ENCODE measurements at regions not wholly inside any gene's neighbourhood (a gene's known extent, or its start where the extent isn't known, plus 50 kb on each side); places are given as distances from the start of the nearest gene placed in this dataset.

GRCh38 chr3:104519068-104519467, 847.6 kb upstream of the ALCAM start:
- Histone ChIP-seq H3K4me1 (ENCODE audit: low read depth) (no peaks in the 10 kb centered on the region), H3K4me3 (no peak overlapping the region), H3K36me3 (ENCODE audit: low read depth) (no peaks in the 10 kb centered on the region), H3K9me3 (no peaks in the 10 kb centered on the region)
- no peak for TF ChIP-seq CTCF (IDR thresholded peaks at IDR 0.05)
- DNase-seq: no peak
- no peak for ATAC-seq
- intact Hi-C loops (cut with DNase I, micrococcal nuclease): no loop called here

- DNase-seq (no peak), ATAC-seq (no peak)
- Histone ChIP-seq H3K36me3 (ENCODE audit: low read depth) (no peaks in the 10 kb centered on the region), H3K4me3 (no peak overlapping the region), H3K9me3 (no peaks in the 10 kb centered on the region), H3K4me1 (ENCODE audit: low read depth) (no peaks in the 10 kb centered on the region)
- intact Hi-C loops (cut with DNase I, micrococcal nuclease): no loop called here
- no peak for TF ChIP-seq CTCF (IDR thresholded peaks at IDR 0.05)
These were observed 847.1 kb upstream of the ALCAM start for GRCh38 chr3:104519468-104520227.

- DNase-seq (no peak), ATAC-seq (peak; percentile 44)
- Histone ChIP-seq H3K9me3 (no peaks in the 10 kb centered on the region), H3K4me3 (no peak overlapping the region), H3K36me3 (ENCODE audit: low read depth) (no peaks in the 10 kb centered on the region), H3K4me1 (ENCODE audit: low read depth) (no peaks in the 10 kb centered on the region)
- no peak for TF ChIP-seq CTCF (IDR thresholded peaks at IDR 0.05)
- intact Hi-C loops (cut with DNase I, micrococcal nuclease): no loop called here
These were observed 846.5 kb upstream of the ALCAM start for GRCh38 chr3:104520228-104520655.

GRCh38 chr3:104521606-104522336, 844.9 kb upstream of the ALCAM start:
- intact Hi-C loops (cut with DNase I, micrococcal nuclease): no loop called here
- H3K4me1 ChIP-seq (ENCODE audit: low read depth): no peaks in the 10 kb centered on the region
- TF ChIP-seq CTCF (IDR thresholded peaks at IDR 0.05): no peak
- peak; percentile 33 for ATAC-seq
- DNase-seq: peak in 2 of 3 donors; percentile 15 to 58
- no peaks in the 10 kb centered on the region for H3K9me3 ChIP-seq
- H3K36me3 ChIP-seq (ENCODE audit: low read depth): no peaks in the 10 kb centered on the region
- no peak overlapping the region for H3K4me3 ChIP-seq

- no peak for TF ChIP-seq CTCF (IDR thresholded peaks at IDR 0.05)
- no peaks in the 10 kb centered on the region for H3K36me3 ChIP-seq (ENCODE audit: low read depth)
- no peaks in the 10 kb centered on the region for H3K4me1 ChIP-seq (ENCODE audit: low read depth)
- intact Hi-C loops (cut with DNase I, micrococcal nuclease): no loop called here
- no peaks in the 10 kb centered on the region for H3K9me3 ChIP-seq
- no peak for DNase-seq
- ATAC-seq: peak; percentile 31
- H3K4me3 ChIP-seq: no peak overlapping the region
These were observed 843.6 kb upstream of the ALCAM start for GRCh38 chr3:104523136-104523535.
